NOMO-1 (cell line): ENCODE measurements at regions not wholly inside any gene's neighbourhood (a gene's known extent, or its start where the extent isn't known, plus 50 kb on each side); places are given as distances from the start of the nearest gene placed in this dataset.
"Not testable (repeated sequence)": the region's sequence is repeated elsewhere in the genome, so short reads cannot be mapped to it uniquely, and the experiment has no call there.

ENCODE experiments used
- DNase-seq, 2 experiments: peaks; one replicate each; lab custom pipeline; 2025; ENCODE audit not compliant: unreplicated experiment in 2 of 2; lab: John Stamatoyannopoulos, UW

DNA sequence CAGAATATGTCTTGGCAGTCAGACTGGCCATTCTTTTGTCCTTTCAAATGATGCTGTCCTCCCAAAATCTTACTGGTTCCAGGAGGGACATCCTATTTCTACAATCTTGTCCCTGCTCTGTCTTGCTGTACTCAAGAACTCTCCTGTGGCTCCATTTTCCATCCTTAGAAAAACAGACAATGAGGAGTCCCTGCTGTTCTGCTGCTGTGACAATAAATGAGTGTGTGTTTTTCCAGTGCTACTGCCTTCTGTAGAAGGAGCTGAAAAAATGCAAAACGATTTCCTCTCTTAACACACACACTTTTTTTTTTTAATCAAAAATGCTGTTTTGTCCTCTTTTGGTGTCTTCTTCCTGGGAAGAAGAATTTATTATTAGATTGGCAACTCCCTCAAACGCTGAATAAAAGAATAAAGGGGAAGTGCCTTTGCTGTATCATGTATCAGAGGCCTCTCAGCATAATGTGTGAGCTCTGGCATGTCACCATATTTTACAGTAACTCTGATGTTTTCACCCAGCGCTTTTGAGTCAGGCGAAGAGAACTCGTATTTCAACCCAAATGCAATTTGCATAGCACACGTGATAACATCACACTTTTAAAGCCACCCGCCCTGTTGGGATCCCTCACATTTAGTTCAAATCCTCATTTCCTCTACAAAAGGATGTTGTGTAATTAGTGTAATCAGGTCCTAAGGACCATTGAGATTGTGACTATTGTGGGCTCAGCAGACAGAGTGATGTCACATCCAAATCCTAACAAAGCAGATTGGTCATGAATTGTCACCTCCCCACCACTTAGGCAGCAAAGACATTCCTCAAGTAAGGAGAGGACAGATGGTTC is 496.0 kb upstream of the LARGE1 start:
- DNase-seq, result no peak

DNA sequence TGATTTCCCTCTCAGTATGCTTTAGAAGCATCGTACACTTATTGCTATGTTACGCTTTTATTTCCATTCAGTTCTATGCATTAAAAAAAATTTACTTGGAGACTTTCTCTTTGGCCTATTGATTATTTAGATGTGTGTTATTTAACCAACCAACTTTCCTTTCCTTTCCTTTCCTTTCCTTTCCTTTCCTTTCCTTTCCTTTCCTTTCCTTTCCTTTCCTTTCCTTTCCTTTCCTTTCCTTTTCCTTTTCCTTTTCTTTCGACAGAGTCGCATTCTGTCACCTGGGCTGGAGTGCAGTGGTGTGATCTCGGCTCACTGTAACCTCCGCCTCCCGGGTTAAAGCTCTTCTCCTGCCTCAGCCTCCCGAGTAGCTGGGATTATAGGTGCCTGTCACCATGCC is 502.7 kb upstream of the LARGE1 start:
- not testable (repeated sequence) for DNase-seq

DNA sequence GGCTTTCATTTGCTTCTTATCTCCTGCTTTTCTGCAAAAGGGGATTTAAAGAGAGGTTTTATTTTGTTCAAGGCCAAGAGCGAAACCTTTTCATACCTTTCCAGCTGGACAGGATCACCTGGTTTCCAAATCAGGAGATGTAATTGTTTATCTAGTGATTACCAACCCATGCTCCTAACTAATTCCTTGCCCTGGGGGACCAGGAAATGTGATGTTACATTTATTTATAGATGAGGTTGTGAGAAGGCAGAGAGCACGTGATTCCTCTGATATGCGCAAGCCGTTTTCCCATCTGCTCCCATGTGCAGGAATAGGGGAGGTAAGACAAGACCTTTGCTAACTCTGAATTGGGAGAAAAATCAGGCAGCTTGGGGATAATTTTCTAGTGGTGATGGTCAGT is 507.2 kb upstream of the LARGE1 start:
- DNase-seq, result no peak

DNA sequence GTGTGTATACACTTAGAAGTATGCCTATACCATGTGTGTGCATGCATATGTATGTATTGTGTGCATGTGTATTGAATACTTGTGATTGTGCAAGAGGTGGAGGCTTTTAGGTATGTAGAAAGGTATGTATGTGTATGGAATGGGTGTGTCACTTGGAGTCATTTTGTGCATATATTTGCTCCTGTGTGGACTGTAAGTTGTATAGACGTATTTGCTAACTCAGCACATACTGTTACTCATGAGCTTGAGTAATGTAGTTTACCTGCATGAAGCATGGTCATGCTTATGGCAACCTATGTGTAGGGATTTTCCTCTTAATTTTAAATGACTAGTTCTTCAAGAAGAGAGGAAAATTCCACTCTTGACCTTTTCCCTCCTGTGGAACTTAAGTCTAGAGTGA is 507.6 kb upstream of the LARGE1 start:
- no peak for DNase-seq

DNA sequence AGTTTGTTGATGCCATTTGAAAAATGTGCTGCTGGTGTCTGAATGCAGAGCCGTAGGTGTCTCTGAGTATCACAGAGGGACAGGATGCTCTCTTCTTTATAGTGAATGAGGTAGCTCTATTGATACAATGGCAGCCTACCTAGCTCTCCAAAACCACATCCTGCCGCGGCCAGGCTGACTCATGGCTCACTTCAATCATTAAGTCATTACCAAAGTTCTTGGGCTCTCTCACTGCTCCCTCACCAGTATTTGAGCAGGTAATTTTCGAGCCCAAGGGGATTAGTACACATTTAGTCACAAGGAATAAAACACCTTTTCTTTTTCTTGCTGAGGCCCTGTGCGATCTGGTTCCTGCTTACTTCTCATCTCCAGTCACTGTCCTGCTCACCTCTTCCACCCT is 509.0 kb upstream of the LARGE1 start:
- no peak for DNase-seq

DNA sequence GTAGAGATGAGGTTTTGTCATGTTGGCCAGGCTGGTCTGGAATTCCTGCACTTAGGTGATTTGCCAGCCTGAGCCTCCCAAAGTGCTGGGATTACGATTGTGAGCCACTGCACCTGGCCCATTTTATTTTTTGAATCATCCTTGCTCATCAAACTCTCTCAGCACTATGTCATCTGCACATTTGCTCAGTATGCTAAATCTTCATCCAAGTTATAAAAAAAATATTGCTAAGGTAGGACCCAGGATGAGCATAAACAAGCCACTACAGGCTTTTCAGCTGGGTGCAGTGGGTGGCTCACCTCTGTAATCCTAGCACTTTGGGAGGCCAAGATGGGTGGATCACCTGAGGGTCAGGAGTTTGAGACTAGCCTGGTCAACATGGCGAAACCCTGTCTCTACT is 510.1 kb upstream of the LARGE1 start:
- no peak for DNase-seq

DNA sequence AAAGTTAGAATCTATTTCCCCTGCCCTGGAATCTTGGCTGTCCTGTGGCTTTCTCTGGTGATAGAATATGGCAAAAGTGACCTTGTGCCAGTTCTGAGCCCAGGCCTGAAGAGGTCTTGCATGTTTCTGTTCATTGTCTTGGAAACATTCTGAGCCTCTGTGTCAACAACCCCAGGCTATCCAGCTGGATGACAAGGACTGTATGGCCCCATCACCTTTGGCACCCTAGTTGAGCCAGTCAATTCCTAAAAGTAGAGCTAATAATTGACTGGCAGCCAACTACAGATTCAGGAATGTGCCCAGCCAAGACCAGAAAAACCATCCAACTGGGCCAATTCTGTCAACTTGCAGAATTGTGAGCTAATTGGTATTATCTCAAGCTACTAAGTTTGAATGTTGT is 514.1 kb upstream of the LARGE1 start:
- no peak for DNase-seq

DNA sequence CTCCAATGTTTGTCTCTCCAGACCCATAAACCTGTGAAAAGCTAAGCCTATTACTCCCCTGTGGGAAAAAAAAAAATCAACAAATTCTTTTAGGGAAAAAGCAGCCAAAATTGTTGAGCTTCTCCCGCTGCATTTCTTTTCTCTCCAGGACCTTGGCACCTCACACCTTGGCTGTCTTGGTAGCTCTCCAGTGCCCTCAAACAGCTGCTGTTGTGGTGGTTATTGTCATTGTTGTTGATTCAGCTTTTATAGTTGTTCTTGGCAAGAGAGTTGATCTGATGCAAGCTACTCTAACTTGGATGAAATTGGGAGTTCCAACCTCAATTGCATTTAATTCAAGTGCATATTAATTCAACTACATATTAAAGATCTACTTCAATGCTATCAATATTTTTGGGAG is 516.9 kb upstream of the LARGE1 start:
- no peak for DNase-seq

DNA sequence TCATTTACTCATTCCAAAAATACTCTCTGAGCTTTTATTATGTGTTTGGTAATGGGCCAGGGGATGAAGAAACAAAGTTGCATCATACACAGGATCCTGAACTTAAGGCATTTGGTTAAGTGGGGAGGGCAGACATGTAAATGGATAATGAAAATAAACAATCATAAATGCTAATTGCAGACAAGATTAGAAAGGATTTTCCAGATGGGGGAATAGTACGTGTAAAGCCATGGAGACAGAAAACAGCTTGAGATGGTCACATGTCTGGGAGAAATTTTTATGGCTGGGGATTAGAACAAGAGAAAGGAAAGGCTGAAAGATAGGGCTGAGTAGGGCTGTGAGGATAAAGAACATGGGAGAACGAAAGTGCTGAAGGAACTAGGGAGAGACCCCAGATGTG is 534.3 kb upstream of the LARGE1 start:
- DNase-seq, result no peak

DNA sequence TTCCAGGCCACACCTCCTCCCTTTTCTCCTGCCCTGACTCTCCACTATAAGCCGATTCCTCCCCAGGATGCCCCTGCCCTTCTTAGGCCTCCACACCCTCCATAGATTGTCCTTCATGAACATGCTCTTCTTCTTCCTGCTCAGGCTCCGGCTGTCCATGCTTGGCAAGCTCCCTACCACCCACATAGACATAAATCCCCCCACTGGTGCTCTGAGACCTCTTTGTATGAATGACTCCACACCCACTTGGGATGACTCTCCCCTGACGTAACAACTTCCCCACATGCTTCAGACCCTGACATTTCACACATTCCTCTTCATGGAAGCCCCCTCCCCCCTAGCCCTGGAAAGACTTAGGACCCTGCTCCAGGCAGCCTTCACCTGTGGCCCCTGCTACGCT is 542.5 kb upstream of the LARGE1 start:
- no peak for DNase-seq

DNA sequence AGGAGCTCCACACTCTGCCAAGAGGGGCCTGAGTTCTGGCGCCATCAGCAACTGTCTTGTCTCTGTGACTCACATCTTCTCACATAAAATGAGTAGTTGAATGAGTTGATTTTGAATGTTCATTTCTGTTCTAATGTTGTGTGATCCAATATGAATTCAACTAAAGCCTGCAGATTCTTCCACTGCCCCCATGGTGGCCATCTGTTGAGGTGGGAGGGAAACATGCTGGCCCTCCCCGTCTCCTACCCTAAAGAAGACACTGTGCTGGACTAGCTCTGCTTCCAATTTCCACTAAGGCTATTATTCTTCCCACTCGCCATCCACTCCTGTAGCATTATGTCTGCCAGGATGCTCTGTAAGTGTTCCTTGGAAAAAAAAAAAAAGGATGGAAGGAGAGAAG is 555.6 kb upstream of the LARGE1 start:
- DNase-seq, result no peak

DNA sequence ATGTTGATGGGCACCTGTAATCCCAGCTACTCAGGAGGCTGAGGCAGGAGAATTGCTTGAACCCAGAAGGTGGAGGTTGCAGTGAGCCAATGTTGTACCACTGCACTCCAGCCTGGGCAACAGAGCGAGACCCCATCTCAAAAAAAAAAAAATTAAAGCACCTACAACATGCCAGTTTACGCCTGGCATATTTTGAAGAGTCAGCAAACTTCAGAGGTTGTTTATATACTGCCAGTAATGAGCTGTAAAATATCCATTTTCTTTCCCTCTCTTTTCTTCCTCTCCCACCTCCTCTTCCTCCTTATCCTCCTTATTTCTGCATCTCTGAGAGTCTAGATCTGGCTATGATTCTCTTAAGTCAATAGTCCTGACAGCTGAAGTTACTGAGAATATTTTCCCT is 556.5 kb upstream of the LARGE1 start:
- no peak for DNase-seq

DNA sequence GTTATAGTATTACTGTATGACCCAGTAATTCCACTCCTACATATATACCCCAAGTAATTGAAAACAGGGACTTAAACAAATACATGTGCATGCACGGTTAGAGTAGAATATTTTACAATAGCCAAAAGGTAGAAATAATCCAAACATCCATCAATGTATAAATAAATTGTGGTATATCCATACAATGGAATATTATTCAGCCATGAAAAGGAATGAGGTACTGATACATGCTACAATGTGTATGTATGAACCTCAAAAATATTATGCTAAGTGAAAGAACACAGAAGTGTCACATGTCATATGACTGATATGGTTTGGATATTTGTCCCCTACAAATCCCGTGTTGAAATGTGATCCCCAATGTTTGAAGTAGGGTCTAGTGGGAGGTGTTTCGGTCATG is 560.8 kb upstream of the LARGE1 start:
- no peak for DNase-seq

DNA sequence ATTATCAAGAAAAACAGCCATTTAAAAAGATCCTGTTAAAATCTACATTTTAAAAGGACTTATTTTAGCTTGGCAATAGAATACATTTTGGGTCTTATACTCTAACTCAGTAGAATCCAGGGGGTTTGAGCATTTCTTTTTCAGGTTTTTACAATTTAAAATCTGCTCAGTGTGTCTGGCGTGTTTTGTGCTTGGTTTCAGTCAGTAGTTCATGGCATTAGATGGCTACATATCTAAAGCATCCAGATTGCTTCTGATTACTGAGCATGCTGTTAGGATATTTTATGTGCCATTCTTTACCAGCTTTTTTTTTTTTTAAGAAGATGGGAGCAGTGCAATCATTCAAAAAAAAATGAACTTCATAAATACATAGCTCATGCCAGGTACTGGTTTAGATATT is 566.1 kb upstream of the LARGE1 start:
- no peak for DNase-seq

DNA sequence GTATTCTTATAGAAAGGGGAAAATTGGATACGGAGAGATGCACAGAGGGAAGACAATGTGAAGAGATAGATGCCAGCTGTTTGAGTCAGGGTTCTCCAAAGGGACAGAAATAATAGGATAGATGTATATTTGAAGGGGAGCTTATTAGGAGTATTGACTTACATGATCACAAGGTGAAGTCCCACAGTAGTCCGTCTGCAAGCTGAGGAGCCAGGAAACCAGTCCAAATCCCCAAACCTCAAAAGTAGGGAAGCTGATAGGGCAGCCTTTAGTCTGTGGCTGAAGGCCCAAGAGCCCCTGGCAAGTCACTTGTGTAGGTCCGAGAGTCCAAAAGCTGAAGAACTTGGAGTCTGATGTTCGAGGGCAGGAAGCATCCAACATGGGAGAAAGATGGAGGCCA is 569.6 kb upstream of the LARGE1 start:
- no peak for DNase-seq

DNA sequence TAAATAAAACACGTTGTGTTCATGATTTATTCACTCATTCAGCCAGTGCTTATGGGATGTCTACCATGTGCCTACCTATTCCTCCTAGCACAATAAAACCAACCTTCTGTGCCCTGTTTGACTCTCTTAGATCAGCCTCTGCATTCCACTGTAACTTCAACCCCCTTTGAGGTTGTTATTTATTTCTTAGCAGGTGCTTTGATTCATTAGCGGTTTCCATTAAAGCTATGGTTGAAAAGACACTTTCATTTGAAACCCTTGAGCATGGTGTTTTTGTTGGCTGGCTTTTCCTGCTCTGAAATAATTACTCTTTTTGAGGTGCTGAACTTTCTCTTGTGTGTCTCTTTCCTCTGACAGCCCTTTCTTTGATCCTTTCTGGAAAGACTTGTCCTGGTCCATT is 570.6 kb upstream of the LARGE1 start:
- DNase-seq, result no peak

DNA sequence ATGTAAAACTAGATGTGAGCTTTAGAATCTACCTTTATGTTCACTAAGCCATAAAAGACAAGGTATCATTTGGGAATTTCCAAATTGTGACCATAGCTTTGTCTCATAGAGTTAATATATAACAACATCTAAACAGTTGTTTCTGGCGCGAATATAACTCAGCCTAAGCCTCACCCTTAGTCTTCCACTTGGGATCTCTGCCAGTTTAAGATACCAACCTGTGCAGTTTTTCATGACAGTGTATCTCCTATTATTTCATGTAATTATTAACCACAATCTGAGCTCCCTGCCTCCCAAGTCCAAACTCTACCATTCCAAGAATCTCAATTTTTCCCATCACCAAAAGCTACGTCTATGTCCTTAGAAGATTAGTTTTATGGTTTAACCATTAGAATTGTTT is 572.5 kb upstream of the ISX start:
- no peak for DNase-seq

DNA sequence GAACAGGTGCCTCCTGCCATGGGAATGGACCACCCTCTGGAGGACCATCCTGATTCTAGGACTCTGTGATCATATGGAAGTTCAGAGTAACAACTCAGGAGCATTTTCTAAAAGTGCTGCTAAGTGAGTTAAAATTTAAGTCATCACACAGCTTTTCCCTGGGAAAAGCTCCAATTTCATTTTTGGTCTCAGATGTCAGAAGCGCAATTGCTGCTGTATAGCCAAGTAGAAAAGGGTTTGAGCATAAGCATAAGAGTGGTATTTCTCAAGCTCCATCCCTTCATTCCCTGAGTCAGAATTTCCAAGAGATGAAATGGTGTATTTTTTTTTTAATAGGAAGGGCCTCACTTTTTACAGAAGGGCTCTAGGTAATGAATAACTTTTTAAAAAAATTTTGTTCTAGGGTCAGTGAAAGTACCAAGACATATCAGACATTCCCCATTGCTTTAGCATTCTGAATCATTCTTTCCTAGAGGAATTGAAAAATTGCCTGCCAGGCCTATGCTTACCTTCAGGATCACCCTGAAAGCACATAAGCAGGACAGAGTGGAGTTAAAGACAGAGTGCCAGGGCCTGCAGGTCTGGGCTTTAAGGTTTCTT is 564.5 kb upstream of the ISX start:
- DNase-seq, result no peak

DNA sequence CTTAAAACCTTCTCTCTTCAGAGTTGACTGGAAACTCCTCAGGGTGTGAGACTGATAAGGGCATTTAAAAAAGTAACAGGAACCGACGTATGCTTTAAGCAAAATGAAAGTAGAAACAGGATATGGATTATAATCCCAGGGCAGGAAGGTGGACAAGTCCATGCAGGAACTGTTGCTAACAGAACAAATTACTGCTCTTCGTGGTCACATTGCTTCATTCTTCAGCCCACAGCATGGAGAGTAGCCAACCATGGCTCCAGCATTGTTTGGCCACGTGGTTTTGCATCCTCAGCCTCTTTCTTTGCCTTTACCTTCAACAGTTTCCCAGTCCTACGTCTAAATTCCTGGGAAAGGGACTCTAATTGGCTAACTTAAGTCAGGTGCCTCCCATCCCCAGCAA is 563.1 kb upstream of the ISX start:
- no peak for DNase-seq

DNA sequence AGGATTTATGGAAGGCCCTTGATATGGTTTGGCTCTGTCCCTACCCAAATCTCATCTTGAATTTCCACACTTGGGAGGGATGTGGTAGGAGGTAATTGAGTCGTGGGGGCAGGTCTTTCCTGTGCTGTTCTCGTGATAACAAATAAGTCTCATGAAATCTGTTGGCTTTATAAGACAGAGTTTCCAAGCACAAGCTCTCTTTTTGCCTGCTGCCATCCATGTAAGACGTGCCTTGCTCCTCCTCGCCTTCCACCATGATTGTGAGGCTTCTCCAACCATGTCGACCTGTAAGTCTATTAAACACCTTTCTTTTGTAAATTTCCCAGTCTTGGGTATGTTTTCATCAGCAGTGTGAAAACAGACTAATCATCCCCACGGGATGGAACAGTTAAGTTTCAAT is 557.2 kb upstream of the ISX start:
- no peak for DNase-seq

DNA sequence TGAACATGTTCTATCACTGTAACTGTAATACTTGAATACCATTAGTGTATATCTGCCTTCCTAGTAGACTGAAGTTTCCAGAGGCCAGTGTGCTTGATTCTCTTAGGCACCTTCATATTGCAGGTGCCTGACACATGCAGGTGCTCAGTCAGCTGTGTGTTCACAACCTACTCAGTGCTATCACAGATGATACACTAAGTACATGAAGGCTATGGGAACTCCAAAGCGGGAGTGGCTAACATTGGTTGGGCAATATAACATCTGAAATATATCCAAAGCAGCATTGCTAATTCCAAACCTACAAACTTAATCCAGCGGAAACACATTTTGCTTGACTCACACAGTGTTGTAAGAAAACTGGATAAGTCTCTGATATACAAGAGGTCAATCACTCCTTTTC is 539.3 kb upstream of the ISX start:
- no peak for DNase-seq

DNA sequence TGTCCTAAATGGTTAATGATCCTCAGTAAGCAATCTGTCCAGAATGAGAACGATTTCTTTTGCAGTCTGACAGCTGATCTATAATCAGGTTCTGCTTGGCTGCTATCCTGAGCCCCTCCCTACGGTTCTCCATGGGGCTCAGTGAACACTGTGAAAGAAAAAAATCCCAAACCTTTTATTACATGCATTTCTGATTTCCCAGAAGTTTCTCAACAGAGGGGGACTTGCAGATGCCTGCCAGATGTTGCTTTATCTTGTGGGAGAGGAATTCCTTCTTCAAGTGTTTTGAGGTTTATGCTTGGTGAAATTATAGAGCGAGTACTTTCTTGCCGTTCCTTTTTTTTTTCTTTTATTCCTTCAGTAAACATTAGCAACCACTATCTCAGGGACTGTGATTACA is 531.9 kb upstream of the ISX start:
- no peak for DNase-seq

DNA sequence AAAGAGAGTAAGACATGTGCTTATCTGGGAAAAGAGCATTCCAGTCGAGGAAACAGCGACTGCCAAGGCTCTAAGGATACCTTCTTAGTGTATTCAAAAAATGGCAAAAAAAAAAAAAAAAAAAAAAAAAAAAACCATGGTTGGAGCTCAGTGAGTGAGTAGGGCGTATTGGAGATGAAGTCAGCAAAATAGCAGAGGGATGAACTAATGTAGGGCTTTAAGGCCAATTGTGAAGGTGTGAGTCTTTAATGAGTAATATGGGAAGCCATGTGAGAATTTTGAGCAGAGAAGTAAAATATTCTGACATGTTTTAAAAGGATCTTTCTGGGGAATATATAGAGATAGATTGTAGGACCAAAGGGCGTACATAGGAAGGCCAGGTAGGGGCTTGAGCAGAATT is 498.6 kb upstream of the ISX start:
- no peak for DNase-seq
